ENCODE measurements at regions not wholly inside any gene's neighbourhood (a gene's known extent, or its start where the extent isn't known, plus 50 kb on each side); places are given as distances from the start of the nearest gene placed in this dataset.
"Not testable (repeated sequence)": the region's sequence is repeated elsewhere in the genome, so short reads cannot be mapped to it uniquely, and the experiment has no call there.

- peak; percentile 76 for DNase-seq (ENCODE audit: low read depth, low spot score)
- in situ Hi-C loops (cut with HindIII; ENCODE audit: low sequenced_read_pairs): no loop called here
- no peak overlapping the region for H3K4me3 ChIP-seq (ENCODE audit: low read depth, low read length)
- TF ChIP-seq CTCF (IDR thresholded peaks at IDR 0.05; ENCODE audit: low read depth, low read length): no peak
Observed at GRCh38 chr18:43847164-43848091, 570.1 kb upstream of the SYT4 start.

DNA sequence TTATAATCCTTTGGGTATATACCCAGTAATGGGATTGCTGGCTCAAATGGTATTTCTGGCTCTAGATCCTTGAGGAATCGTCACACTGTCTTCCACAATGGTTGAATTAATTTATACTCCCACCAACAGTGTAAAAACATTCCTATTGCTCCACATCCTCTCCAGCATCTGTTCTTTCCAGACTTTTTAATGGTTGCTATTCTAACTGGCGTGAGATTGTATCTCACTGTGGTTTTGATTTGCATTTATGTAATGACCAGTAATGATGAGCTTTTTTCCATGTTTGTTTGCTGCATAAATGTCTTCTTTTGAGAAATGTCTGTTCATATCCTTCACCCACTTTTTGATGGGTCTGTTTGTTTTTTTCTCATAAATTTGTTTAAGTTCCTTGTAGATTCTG, 572.5 kb upstream of the SYT4 start:
- H3K4me3 ChIP-seq (ENCODE audit: low read depth, low read length); in situ Hi-C loops (cut with HindIII; ENCODE audit: low sequenced_read_pairs); DNase-seq (ENCODE audit: low read depth, low spot score): not testable (repeated sequence)

DNA sequence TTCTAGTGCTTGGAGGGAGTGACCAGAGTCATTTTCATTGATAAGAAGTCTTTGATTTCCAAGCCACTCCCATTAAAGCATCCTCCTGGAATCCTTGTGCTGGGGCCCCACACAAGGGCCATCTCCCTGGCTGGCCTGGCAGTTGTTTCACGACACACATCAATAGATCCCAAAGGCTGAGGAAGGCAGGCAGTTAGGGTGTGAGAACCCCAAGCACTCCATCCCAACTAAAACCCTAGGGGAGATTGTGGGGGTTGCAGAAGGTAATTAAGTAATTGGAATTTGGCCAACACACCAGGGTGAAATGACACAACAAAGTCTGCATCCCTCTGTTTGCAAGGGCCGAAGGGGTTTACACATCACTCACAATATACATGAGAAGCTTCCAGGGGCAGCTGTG, 578.1 kb upstream of the SYT4 start:
- H3K4me3 ChIP-seq (ENCODE audit: low read depth, low read length): no peak overlapping the region
- TF ChIP-seq CTCF (IDR thresholded peaks at IDR 0.05; ENCODE audit: low read depth, low read length): no peak
- no peak for DNase-seq (ENCODE audit: low read depth, low spot score)
- in situ Hi-C loops (cut with HindIII; ENCODE audit: low sequenced_read_pairs): no loop called here

GRCh38 chr18:43863180-43863579, 585.9 kb upstream of the SYT4 start:
- no peak for TF ChIP-seq CTCF (IDR thresholded peaks at IDR 0.05; ENCODE audit: low read depth, low read length)
- H3K4me3 ChIP-seq (ENCODE audit: low read depth, low read length): no peak overlapping the region
- in situ Hi-C loops (cut with HindIII; ENCODE audit: low sequenced_read_pairs): no loop called here
- peak; percentile 77 for DNase-seq (ENCODE audit: low read depth, low spot score)

GRCh38 chr18:43866696-43867095, 589.4 kb upstream of the SYT4 start:
- in situ Hi-C loops (cut with HindIII; ENCODE audit: low sequenced_read_pairs): no loop called here
- no peak for DNase-seq (ENCODE audit: low read depth, low spot score)
- no peak overlapping the region for H3K4me3 ChIP-seq (ENCODE audit: low read depth, low read length)
- no peak for TF ChIP-seq CTCF (IDR thresholded peaks at IDR 0.05; ENCODE audit: low read depth, low read length)

DNA sequence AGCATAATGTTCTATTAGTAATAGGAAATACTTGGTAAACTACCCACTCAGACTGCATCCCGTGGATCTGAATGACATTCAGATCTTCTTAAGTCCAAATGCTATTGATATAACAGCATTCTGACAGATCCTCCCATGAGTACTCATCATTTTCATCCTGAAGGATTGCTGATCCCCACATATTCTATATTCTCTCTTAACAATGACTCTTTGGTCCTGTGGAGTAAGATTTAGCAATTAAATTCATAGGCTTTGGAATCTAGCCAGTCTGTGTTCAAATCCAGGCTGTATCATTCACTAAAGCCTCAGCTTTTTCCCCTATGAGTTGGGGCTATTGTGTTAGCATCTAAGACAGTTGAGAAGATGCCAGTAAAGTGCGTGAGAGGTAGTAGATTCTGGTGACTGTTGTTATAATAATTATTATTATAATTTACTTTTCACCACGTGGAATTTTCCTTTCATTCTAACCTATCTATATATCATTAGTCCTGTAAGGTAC, 591.3 kb upstream of the SYT4 start:
- in situ Hi-C loops (cut with HindIII; ENCODE audit: low sequenced_read_pairs): no loop called here
- no peak overlapping the region for H3K4me3 ChIP-seq (ENCODE audit: low read depth, low read length)
- no peak for DNase-seq (ENCODE audit: low read depth, low spot score)
- TF ChIP-seq CTCF (IDR thresholded peaks at IDR 0.05; ENCODE audit: low read depth, low read length): no peak

- TF ChIP-seq CTCF (IDR thresholded peaks at IDR 0.05; ENCODE audit: low read depth, low read length): no peak
- H3K4me3 ChIP-seq (ENCODE audit: low read depth, low read length): no peak overlapping the region
- in situ Hi-C loops (cut with HindIII; ENCODE audit: low sequenced_read_pairs): no loop called here
- peak; percentile 83 for DNase-seq (ENCODE audit: low read depth, low spot score)
Observed at GRCh38 chr18:43869451-43870008, 592.2 kb upstream of the SYT4 start.

All from astrocyte of the spinal cord (primary cell).